ENCODE measurements at regions not wholly inside any gene's neighbourhood (a gene's known extent, or its start where the extent isn't known, plus 50 kb on each side); places are given as distances from the start of the nearest gene placed in this dataset.

GRCh38 chr7:21364801-21365271 lies 63.0 kb upstream of the SP4 start:
- CTCF ChIA-PET: interaction anchor here (0.6 kb wide), 1 partner anchor 102 kb away, joined by 4 read pairs; no protein-coding TSS in a partner anchor
- POLR2A ChIA-PET: no interaction called here

GRCh38 chr7:21365866-21366624 lies 61.8 kb upstream of the SP4 start:
- ChIA-PET POLR2A (no interaction called here), CTCF (no interaction called here)
- TF ChIP-seq FOXA1 (IDR thresholded peaks at IDR 0.05) (no peak), PKNOX1 (IDR thresholded peaks at IDR 0.05) (no peak), BHLHE40 (IDR thresholded peaks at IDR 0.05; ENCODE audit: borderline replicate concordance) (no peak), ARNT (IDR thresholded peaks at IDR 0.05) (no peak), ELF4 (IDR thresholded peaks at IDR 0.05) (no peak), ZNF384 (IDR thresholded peaks at IDR 0.05) (no peak), FOXM1 (IDR thresholded peaks at IDR 0.05; ENCODE audit: borderline replicate concordance) (no peak), SP1 (IDR thresholded peaks at IDR 0.05) (no peak), FOXK2 (IDR thresholded peaks at IDR 0.05) (no peak), NFRKB (IDR thresholded peaks at IDR 0.05) (no peak), L3MBTL2 (conservative IDR thresholded peaks at IDR 0.05) (no peak), TARDBP (IDR thresholded peaks at IDR 0.05) (no peak), SUZ12 (IDR thresholded peaks at IDR 0.05) (no peak), LEF1 (IDR thresholded peaks at IDR 0.05; ENCODE audit: borderline replicate concordance) (no peak), HDGF (IDR thresholded peaks at IDR 0.05; ENCODE audit: borderline replicate concordance) (no peak), CTBP1 (IDR thresholded peaks at IDR 0.05; ENCODE audit: borderline replicate concordance) (no peak)
- no peak for DNase-seq (ENCODE audit: extremely low spot score)

More at GRCh38 chr7:21364801-21365271, 63.0 kb upstream of the SP4 start:
- no peak for DNase-seq (ENCODE audit: extremely low spot score)
- TF ChIP-seq L3MBTL2 (conservative IDR thresholded peaks at IDR 0.05): no peak
- no peak for TF ChIP-seq PKNOX1 (IDR thresholded peaks at IDR 0.05)
- no peak for TF ChIP-seq BHLHE40 (IDR thresholded peaks at IDR 0.05; ENCODE audit: borderline replicate concordance)
- no peak for TF ChIP-seq ZNF384 (IDR thresholded peaks at IDR 0.05)
- TF ChIP-seq TARDBP (IDR thresholded peaks at IDR 0.05): no peak
- no peak for TF ChIP-seq HDGF (IDR thresholded peaks at IDR 0.05; ENCODE audit: borderline replicate concordance)
- no peak for TF ChIP-seq LEF1 (IDR thresholded peaks at IDR 0.05; ENCODE audit: borderline replicate concordance)
- TF ChIP-seq SUZ12 (IDR thresholded peaks at IDR 0.05): no peak
- no peak for TF ChIP-seq FOXA1 (IDR thresholded peaks at IDR 0.05)
- TF ChIP-seq FOXM1 (IDR thresholded peaks at IDR 0.05; ENCODE audit: borderline replicate concordance): no peak
- TF ChIP-seq ARNT (IDR thresholded peaks at IDR 0.05): no peak
- no peak for TF ChIP-seq CTBP1 (IDR thresholded peaks at IDR 0.05; ENCODE audit: borderline replicate concordance)
- TF ChIP-seq ELF4 (IDR thresholded peaks at IDR 0.05): no peak

- ChIA-PET CTCF (no interaction called here), POLR2A (no interaction called here)
- TF ChIP-seq ZNF384 (IDR thresholded peaks at IDR 0.05): no peak
- no peak for TF ChIP-seq L3MBTL2 (conservative IDR thresholded peaks at IDR 0.05)
- TF ChIP-seq FOXM1 (IDR thresholded peaks at IDR 0.05; ENCODE audit: borderline replicate concordance): no peak
- TF ChIP-seq TARDBP (IDR thresholded peaks at IDR 0.05): no peak
- no peak for DNase-seq (ENCODE audit: extremely low spot score)
Measured at GRCh38 chr7:21367081-21367480, 60.8 kb upstream of the SP4 start.

- ChIA-PET POLR2A (no interaction called here), CTCF (no interaction called here)
- TF ChIP-seq FOXA1 (IDR thresholded peaks at IDR 0.05): no peak
- TF ChIP-seq L3MBTL2 (conservative IDR thresholded peaks at IDR 0.05): no peak
- no peak for TF ChIP-seq SUZ12 (IDR thresholded peaks at IDR 0.05)
- TF ChIP-seq FOXM1 (IDR thresholded peaks at IDR 0.05; ENCODE audit: borderline replicate concordance): no peak
- no peak for TF ChIP-seq NFRKB (IDR thresholded peaks at IDR 0.05)
- TF ChIP-seq TARDBP (IDR thresholded peaks at IDR 0.05): no peak
- TF ChIP-seq ELF4 (IDR thresholded peaks at IDR 0.05): no peak
- TF ChIP-seq SP1 (IDR thresholded peaks at IDR 0.05): no peak
- no peak for TF ChIP-seq HDGF (IDR thresholded peaks at IDR 0.05; ENCODE audit: borderline replicate concordance)
- no peak for TF ChIP-seq ARNT (IDR thresholded peaks at IDR 0.05)
- no peak for TF ChIP-seq BHLHE40 (IDR thresholded peaks at IDR 0.05; ENCODE audit: borderline replicate concordance)
- no peak for TF ChIP-seq FOXK2 (IDR thresholded peaks at IDR 0.05)
- no peak for TF ChIP-seq CTBP1 (IDR thresholded peaks at IDR 0.05; ENCODE audit: borderline replicate concordance)
- TF ChIP-seq LEF1 (IDR thresholded peaks at IDR 0.05; ENCODE audit: borderline replicate concordance): no peak
- no peak for TF ChIP-seq ZNF384 (IDR thresholded peaks at IDR 0.05)
- TF ChIP-seq PKNOX1 (IDR thresholded peaks at IDR 0.05): no peak
- no peak for DNase-seq (ENCODE audit: extremely low spot score)
Measured at GRCh38 chr7:21367537-21367936, 60.3 kb upstream of the SP4 start.

GRCh38 chr7:21368317-21368716 lies 59.6 kb upstream of the SP4 start:
- no peak for DNase-seq (ENCODE audit: extremely low spot score)
- TF ChIP-seq BHLHE40 (IDR thresholded peaks at IDR 0.05; ENCODE audit: borderline replicate concordance) (no peak), TARDBP (IDR thresholded peaks at IDR 0.05) (no peak), ARNT (IDR thresholded peaks at IDR 0.05) (no peak), SUZ12 (IDR thresholded peaks at IDR 0.05) (no peak), ZNF384 (IDR thresholded peaks at IDR 0.05) (no peak), FOXA1 (IDR thresholded peaks at IDR 0.05) (no peak), ELF4 (IDR thresholded peaks at IDR 0.05) (no peak)
- ChIA-PET POLR2A (no interaction called here), CTCF (no interaction called here)
